CD4-positive, alpha-beta T cell treated with Interleukin-6 for 4 hours (primary cell): ENCODE measurements at regions not wholly inside any gene's neighbourhood (a gene's known extent, or its start where the extent isn't known, plus 50 kb on each side); places are given as distances from the start of the nearest gene placed in this dataset.
"Not testable (repeated sequence)": the region's sequence is repeated elsewhere in the genome, so short reads cannot be mapped to it uniquely, and the experiment has no call there.

Source experiments
- DNase-seq: peaks from one replicate; pipeline ENCODE4 v3.0.0-alpha.2; 2020; ENCODE audit warnings: mixed read lengths

GRCh38 chr7:69335331-69335730 is 262.9 kb upstream of the AUTS2 start:
- DNase-seq: no peak

DNA sequence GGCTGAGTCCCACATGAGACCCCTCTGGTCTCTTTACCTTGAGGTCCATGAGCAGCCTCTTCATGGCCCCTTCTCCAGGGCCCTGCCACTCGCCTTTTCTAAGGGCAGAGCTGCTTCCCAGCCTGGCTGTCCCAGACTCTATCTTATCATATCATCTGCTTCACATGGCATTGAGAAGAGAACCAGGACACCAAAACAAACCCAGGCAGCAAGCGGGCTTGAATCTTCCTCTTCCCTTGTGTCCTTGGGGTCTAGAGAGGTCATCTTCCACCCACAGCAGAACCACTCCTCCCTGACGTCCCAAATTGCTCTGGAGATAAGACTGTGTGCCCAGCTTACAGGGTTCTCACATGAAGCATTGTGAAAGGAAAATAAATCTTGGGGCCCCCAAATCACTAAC is 261.3 kb upstream of the AUTS2 start:
- no peak for DNase-seq

DNA sequence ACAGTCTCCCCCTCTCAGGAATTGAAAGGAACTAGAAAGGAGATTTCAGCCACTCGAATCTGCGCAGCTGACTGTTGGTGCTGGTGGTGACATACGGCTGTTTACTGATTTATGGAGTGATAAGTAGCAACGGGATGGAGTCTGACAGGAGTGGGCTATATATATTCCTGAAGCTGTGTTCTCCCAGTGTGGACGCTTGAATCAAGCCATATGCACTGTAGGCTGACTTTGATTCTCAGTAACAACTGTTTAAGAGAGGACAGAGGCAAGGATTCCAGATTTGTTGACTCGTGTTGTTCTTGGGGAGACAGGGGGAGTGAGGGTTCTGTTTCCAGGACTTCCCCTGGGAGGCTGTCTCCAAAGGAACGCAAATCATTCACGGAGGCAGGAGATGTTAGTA is 260.1 kb upstream of the AUTS2 start:
- DNase-seq: no peak

DNA sequence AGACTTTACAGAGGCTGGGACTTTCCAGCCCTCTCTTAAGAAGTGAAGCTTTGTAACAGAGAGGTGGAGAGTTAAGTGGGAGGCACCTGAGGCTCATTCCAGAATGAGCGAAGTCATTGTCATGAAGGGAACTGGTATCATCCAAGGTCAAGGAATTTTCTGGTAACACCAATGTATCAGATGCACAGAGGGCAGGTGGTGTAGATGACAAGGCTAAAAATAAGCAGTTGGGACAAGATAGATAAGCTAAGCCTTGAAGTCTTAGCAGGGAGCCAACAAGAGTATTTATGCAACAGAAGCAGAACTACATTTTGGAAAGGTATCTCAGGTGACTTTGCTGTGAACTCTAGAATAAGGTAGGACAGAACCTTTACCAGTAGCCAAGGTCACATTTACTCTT is 257.0 kb upstream of the AUTS2 start:
- DNase-seq: no peak

DNA sequence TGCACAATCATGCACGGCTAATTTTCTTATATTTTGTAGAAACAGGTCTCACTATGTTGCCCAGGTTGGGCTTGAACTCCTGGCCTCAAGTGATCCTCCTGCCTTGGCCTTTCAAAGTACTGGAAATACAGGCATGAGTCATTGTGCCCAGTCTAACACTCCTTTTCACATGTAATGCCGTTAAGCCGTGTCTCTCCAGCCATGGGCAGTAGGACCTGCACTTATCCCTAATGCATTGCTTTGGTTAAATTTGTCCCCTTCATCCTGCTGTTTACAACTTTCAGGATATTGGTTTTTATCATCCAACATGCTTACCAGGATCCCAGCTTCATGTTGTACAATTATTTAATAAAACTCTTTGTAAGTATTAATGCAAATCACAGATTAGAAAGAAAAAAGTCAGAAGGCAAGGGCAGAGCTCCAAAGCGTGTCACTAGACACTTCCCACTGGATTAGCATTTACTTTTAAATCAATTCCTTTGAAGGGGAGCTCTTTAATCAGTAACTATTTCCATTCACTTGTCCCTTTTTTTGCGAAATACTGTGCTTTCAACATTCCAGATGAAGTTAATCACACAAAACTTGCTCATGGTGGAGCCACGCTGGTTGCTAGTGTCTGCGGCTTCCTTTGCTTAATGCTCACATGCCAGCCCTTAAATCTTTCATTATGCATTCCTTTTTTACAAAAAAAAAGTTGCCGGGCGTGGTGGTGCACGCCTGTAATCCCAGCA is 256.0 kb upstream of the AUTS2 start:
- no peak for DNase-seq

- DNase-seq: no peak
Measured at GRCh38 chr7:69349291-69349690, 249.0 kb upstream of the AUTS2 start.

- no peak for DNase-seq
Measured at GRCh38 chr7:69358163-69358821, 240.0 kb upstream of the AUTS2 start.

DNA sequence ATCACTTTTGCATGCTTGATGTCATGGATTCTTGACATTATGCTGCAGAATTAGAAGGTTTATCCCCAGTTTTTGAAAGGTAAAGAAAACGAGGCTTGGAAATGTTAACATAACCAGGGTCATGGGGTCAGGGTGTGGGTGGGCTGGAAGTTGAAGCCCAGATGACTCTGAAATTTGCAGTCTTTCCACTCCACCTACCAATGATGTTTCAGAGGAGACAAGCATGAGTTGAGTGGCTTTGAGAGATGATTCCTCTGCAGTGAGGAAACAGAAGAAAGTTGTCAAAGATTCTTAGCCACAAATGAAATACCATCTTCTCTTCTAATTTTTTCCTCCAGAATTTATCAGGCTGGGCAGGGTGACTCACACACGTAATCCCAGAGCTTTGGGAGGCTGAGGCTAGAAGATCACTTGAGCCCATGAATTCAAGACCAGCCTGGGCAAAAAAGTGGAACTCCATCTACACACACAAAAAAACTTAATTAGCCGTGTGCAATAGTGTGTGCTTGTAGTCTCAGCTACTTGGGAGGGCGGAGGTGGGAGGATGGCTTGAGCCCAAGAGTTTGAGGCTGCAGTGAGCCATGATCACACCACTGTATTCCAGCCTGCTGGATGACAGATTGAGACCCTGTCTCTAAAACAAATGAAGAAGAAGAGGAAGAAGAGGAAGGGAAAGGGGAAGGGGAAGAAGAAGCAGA is 239.1 kb upstream of the AUTS2 start:
- DNase-seq: no peak

GRCh38 chr7:69360913-69361312 is 237.4 kb upstream of the AUTS2 start:
- DNase-seq: no peak

DNA sequence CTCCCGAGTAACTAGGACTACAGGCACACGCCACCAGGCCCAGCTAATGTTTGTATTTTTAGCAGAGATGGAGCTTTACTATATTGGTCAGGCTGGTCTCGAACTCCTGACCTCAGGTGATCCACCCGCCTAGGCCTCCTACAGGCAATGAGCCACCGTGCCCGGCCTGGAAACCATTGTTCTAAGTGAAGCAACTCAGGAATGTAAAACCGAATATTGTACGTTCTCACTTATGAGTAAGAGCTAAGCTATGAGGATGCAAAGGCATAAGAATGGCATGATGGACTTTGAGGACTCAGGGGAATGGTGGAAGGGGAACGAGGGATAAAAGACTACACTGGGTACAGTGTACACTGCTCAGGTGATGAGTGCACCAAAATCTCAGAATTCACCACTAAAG is 235.1 kb upstream of the AUTS2 start:
- DNase-seq: no peak

DNA sequence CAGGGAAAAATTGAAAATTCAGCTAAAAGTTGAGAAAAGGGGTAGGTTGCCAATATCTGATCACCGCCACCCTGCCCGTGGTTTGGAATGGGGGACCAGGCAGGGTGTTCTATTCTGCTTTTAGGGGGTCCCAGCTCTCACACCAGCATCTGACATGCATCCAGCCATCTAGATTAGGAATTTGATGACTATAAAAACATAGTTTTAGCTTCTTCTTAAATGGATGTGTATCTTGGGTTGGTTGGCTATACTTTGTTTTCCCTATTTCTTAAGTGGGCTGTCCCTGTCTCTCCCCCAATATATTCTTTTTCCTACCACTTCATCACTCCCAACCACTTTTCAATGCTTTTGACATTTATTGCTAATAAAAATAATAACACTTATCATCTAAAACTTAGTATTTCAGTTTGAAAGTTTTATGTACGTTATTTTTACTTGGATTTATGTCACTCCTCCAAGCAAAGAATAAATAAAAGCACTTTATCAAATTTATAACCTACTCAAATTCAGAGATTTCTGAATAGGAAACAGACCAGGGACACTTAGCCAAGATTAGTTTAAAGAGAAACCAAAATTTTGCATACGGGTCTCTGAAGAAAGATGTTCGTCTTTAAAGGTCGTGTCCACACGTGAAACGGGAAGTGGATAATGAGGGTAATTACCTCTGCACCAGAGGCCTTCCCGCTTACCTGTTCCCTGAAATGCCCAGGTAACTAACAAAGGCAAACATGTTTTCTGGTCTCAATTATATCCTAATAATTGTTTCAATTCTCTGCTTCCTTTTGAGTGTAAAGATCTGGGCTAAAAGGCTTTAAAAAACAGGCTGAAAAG is 233.2 kb upstream of the AUTS2 start:
- DNase-seq: no peak

DNA sequence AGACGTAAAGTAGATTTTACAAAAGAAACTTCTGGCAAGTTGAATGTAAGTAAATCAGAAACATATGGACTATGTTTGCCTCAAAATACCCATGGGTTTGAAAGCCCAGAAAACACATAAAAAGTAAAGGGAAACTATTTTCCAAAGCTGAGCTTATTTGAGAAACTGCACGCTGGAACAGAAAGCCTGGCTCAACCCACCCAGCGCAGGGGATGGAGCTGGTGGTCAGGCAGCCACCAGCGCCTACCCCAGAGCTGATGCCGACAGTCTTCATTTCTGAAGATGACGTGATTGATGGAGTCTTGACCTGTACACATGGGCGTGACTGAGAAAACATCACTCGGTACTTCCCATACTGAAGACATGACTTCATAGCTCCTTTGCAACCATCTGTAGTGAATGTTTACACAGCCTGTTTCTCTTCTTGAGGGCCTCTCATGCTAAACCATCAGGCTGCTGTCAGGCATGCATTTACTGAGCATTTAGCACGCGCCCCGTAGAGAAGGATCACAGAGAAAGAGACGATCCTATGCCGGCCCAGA is 232.6 kb upstream of the AUTS2 start:
- no peak for DNase-seq

- no peak for DNase-seq
Measured at GRCh38 chr7:69367780-69368179, 230.5 kb upstream of the AUTS2 start.

GRCh38 chr7:69373171-69374043 is 224.9 kb upstream of the AUTS2 start:
- DNase-seq: no peak

DNA sequence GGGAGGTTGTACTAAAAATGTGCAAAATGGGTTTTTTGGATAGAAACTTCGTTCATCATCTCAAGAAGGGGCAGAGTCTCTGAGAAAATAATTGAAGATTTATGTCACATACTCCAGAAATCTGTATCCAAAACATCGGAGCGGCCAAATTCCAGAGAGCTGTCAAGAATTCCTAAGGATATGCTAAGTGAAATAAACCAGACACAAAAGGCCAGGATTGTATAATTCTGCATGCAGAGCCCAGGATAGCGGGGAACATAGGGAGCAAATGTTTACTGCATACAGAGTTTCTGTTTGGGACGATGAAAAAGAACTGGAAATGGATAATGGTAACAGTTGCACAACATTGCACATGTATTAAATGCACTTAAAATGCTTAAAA is 224.2 kb upstream of the AUTS2 start:
- DNase-seq: no peak

- no peak for DNase-seq
Measured at GRCh38 chr7:69377191-69377590, 221.1 kb upstream of the AUTS2 start.

DNA sequence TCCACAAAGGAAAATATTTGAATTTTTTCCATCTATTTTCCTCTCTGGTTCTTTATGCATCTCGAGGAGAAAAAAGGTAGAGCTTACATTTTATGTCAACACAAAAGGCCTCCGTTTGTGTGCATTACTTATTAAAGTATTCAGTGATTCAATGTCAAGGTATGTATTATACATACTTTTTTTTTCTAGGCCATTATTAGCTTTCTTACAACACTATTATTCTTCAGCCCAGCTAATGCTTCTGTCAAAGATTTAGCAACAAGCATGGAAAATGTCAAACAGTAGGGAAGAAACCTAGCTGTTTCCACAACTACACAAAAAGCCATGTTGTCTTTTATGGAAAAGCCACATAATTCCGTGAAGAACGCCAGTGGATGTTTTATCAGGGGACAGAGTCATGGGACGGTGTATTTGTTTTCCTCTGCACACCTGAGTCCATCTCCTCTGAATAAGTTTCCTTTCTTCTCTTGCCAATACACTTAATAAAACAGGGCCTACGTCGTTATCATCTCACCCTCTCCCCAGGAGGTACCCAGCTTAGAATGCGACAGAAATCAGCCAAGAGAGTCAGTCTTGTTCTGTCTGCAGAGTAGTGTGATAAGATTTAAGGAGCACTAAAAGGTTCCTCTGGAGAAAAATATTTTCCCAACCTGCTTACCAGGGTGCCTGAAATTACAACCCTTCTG is 209.7 kb upstream of the AUTS2 start:
- DNase-seq: no peak

GRCh38 chr7:69389216-69389615 is 209.1 kb upstream of the AUTS2 start:
- DNase-seq: no peak

GRCh38 chr7:69393912-69394311 is 204.4 kb upstream of the AUTS2 start:
- not testable (repeated sequence) for DNase-seq

GRCh38 chr7:69395061-69395714 is 203.1 kb upstream of the AUTS2 start:
- DNase-seq: no peak

GRCh38 chr7:69398986-69399385 is 199.3 kb upstream of the AUTS2 start:
- no peak for DNase-seq
